HK-2 (cell line): ENCODE measurements at regions not wholly inside any gene's neighbourhood (a gene's known extent, or its start where the extent isn't known, plus 50 kb on each side); places are given as distances from the start of the nearest gene placed in this dataset.

ENCODE experiments used
- DNase-seq: peaks from one replicate; pipeline ENCODE4 v3.0.0-alpha.2; 2018; ENCODE audit not compliant: unreplicated experiment

GRCh38 chr20:42020316-42020715, 402.1 kb upstream of the CHD6 start:
- no peak for DNase-seq

- no peak for DNase-seq
Observed at GRCh38 chr20:42018979-42019378, 400.8 kb upstream of the CHD6 start.

DNA sequence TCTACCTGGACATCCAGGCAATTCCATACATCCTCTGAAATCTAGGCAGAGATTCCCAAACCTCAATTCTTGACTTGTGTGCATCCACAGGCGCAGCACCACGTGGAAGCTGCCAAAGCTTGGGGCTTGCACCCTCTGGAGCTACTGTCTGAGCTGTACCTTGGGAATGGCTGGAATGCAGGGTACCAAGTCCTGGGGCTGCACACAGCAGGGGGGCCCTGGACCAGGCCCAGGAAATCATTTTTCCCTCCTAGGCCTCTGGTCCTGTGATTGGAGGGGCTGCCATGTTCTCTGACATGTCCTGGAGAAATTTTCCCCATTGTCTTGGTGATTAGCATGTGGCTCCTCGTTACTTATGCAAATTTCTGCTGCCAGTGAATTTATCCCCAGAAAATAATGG, 391.9 kb upstream of the CHD6 start:
- DNase-seq: no peak

DNA sequence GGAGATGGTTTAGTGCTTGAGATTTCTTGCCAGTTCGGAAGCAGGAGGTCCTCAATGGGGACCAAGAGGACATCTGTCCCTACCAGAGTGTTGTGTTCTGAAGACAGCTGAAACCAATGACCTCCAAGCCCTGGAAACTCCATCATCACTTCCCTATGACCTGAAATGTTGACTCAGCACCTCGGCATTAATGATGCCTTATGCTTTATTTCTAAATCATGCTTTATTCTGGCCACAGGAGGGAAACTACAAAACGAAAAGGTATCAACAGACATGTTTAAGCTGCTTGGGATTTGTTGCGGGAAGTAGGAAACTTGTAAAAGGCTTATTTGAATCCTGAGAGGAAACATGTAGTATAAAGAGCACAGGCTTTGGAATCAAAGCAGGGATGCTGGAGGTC, 389.1 kb upstream of the CHD6 start:
- DNase-seq: no peak

DNA sequence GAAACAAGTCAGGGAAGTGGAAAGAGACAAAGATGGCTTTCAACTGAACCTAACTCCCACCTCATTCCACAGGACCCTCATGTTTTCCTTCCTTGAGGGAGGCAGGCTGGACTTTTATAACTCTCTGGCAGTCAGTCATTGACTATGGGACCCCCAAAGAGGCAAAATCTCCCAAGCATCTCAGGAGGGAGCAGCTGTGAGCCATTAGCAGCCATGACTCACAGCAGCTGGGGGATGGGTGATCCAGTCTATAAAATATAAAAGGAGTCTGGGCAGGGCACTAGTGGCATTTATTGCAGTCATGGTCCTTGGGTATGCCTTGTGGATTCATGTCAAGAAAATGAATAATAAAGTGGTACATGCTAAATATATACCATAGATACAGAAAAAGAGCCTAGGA, 387.0 kb upstream of the CHD6 start:
- no peak for DNase-seq

DNA sequence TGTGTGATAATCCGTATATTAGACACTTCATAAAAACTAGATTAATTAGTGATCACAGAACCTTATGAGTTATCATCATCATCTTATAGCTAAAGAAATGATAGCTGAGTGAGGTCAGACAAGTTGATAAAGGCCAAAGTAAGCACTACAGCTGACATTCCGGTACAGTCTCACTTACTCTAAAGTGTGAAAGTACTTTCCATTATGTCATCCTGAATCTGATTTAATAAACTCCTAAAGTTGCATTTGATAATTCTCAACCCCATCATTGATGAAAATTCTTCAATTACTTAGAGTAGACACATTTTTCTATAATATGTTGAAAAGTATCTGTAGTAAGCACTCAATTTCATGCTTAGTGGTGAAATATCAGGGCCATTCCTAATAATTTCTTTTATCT, 385.2 kb upstream of the CHD6 start:
- DNase-seq: no peak

GRCh38 chr20:41998539-41999341, 380.6 kb upstream of the CHD6 start:
- DNase-seq: no peak

GRCh38 chr20:41996951-41997350, 378.8 kb upstream of the CHD6 start:
- no peak for DNase-seq

DNA sequence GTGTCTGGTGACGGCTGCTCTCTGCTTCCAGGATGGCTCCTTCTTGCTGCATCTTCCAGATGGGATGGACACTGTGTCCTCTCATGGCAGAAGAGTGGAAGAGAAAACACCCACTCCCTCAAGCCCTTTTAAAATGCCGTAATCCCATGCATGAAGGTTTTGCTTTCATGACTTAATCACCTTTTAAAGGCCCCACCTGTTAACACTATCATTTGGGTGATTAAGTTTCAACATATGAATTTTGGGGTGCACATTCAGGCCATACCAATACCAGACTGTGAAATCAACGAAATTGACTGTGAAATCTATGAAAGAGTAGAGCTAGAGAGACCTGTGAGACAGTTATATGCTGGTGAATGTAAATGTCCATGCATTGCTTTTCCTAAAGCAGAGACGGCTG, 374.3 kb upstream of the CHD6 start:
- DNase-seq: no peak

DNA sequence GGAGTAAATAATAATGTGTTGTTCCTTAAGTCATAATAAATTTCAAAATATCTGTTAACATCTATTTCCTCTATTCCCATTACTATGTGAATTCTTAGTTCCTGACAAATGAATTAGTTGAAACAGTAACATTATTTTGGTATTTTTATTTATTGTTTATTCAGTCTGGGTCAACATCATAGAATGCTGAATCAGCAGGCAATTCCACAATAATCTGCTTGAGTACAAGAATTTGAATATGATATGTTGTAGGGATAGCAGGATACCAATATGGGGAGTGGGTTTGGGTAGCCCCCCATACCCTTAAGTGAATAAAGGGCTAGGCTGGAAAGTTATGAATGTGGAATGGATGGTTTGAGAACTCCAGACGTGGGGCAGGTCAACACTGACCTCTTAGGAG, 373.2 kb upstream of the CHD6 start:
- DNase-seq: no peak

GRCh38 chr20:41989935-41990635, 371.9 kb upstream of the CHD6 start:
- no peak for DNase-seq

- DNase-seq: no peak
Observed at GRCh38 chr20:41989039-41989679, 371.0 kb upstream of the CHD6 start.

DNA sequence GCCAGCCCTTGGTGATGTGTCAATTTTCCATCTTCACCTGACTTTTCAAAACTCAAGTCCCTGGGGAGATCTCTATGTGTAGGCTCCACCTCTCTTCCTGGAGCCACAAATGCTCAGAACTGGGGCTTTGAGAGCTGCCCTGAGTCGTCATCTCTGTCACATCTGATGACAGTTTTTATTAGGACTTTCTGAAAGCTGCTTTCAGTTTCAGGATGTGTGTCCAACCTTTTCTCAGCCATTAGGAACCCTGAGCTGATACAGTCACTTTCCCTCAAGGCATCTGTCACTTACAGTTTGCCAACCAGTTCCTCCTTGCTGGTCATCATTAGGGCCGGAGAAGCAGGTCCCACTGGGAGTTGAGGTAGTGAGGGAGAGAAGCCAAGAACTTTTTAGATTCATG, 365.9 kb upstream of the CHD6 start:
- no peak for DNase-seq

DNA sequence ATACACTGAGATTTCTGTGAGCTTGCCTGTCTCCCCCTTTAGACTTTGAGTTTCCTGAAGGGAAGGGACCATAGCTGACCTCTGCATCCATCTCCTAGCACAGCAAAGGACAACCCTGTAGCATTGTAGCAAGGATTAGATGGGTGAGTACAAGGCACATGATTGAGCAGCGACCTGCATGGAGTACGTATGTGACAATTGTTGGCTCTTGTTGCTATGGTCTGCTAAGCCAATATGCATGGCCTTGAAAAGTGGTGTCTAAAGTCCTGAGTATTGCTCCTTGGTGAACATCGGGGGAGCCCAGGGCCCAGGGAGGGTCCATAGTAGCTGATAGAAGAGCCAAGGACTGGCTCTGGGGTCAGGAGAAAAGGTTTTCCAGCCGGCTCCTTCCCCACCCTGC, 365.0 kb upstream of the CHD6 start:
- DNase-seq: no peak

GRCh38 chr20:41981746-41982145, 363.6 kb upstream of the CHD6 start:
- no peak for DNase-seq

GRCh38 chr20:41978875-41979274, 360.7 kb upstream of the CHD6 start:
- DNase-seq: no peak

DNA sequence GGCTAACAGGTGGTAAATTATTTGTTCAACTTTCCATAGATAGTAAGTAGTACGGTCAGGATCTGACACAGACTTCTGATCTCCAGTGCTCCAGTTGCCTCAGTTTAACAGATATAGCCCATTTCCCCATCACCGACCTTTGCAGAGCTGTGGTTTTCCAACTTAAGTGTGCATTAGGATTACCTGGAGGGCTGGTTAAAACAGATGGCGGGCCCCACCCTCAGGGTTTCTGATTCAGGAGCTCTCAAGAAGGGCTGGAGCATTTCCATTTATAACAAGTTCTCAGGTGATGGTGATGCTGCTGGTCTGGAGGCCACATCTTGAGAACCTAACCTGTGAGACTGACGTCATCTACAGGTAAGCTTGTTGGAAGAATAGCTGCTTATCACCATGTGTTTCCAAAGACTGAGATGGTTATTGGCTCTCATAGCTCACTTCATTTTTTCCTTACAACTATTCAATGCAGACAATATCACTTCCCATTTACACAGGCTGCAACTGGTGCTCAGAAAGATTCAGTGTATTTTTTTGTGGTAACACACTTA, 360.1 kb upstream of the CHD6 start:
- no peak for DNase-seq

- DNase-seq: no peak
Observed at GRCh38 chr20:41969656-41970055, 351.5 kb upstream of the CHD6 start.

- DNase-seq: no peak
Observed at GRCh38 chr20:41960166-41960565, 342.0 kb upstream of the CHD6 start.

DNA sequence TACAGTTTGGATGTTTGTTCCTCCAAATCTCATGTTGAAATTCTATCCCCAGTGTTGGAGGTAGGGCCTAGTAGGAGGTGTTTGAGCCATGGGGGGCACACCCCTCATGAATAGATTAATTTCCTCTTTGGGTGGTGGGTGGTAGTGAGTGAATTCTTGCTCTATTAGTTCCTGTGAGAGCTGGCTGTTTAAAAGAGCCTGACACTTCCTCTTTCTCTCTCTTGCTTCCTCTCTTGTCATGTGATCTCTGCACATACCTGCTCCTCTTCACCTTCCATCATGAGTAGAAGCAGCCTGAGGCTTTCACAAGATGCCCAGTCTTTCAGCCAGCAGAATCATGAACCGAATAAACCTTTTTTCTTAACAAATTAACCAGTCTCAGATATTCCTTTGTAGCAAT, 340.2 kb upstream of the CHD6 start:
- DNase-seq: no peak

DNA sequence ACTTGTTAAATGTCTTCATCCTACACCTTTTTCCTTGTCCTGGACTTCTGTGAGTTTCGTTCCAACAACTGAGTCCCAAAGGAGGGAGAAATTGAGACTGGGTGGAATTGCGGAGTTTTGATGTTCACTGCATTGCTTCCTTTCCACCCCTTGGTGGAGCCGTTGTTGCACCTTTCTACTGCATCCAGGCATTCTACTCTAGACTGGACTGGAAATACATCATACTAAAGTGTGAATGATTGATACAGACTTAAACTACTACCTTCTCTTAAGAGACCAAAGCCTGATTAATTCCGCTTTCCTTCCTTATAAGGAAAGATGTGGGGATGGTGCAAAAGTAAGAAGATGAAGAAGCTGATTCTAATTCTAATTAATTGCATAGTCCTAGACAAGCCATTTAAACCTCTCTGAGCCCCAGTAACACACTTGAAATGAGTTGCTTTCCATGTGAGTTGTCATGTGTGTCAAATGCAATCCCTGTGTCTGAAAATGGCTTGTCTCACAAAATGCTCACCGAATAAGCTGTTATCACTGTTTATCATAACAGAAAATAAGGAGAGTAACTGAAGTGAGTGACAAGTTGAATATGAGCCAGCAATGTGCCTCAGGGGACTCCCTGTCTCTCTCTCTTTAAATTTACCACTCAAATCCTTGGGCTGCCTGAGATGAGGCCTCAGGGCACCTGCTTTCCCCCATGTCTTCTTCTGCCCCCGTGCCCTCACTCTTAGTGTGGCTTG, 338.3 kb upstream of the CHD6 start:
- peak; percentile 1 for DNase-seq

DNA sequence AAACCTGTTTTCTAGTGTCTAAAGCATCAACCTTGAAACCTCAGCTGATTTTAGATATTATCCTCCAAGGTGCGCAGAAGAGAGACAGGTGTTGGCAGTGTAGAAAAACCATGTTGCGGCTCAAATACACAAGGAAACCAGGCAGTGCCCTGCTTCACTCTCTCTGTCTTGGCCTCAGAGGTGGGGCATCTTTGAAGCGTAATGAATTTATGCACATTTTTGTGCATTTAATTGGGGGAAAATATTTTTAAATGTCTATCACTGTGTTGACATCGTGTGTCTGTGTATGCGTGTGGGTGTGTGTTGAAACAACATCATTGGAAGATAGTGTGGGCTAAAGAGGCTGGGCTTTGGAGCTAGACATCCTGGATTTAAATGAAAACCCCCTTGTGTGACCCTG, 334.0 kb upstream of the CHD6 start:
- no peak for DNase-seq
